Astrocyte (in vitro differentiated cells and primary cell): ENCODE measurements at regions not wholly inside any gene's neighbourhood (a gene's known extent, or its start where the extent isn't known, plus 50 kb on each side); places are given as distances from the start of the nearest gene placed in this dataset.

Experiments
- DNase-seq: peaks from one replicate; pipeline ENCODE4 v3.0.0-alpha.2; 2010; ENCODE audit warnings: low read depth
- FAIRE-seq: peaks from 2 replicates; lab custom pipeline; 2011; peaks lifted over from hg19 to GRCh38; lab: Jason Lieb, UNC
- H2AFZ ChIP-seq: 2 replicates; pipeline ENCODE4 v1.6.0; 2012; ENCODE audit warnings: low read depth, low read length, inconsistent platforms
- H3K27ac ChIP-seq: 2 replicates; pipeline ENCODE4 v1.5.1; 2011; ENCODE audit warnings: low read depth, low read length, inconsistent platforms
- H3K27me3 ChIP-seq: 2 replicates; pipeline ENCODE4 v1.6.0; 2011; ENCODE audit warnings: low read length, inconsistent platforms; ENCODE audit not compliant: insufficient read depth
- H3K36me3 ChIP-seq: 2 replicates; pipeline ENCODE4 v1.5.1; 2011; ENCODE audit warnings: low read length, inconsistent platforms; ENCODE audit not compliant: insufficient read depth
- H3K4me1 ChIP-seq: 2 replicates; pipeline ENCODE4 v1.5.1; 2011; ENCODE audit warnings: low read length, inconsistent platforms; ENCODE audit not compliant: insufficient read depth
- H3K4me2 ChIP-seq: 2 replicates; pipeline ENCODE4 v1.6.0; 2012; ENCODE audit warnings: low read length, inconsistent platforms
- H3K4me3 ChIP-seq: 2 replicates; pipeline ENCODE4 v1.5.1; 2011; ENCODE audit warnings: low read depth, mild to moderate bottlenecking, low read length, inconsistent platforms; ENCODE audit not compliant: insufficient read depth
- H3K79me2 ChIP-seq: 2 replicates; pipeline ENCODE4 v1.6.0; 2012; ENCODE audit warnings: mild to moderate bottlenecking, low read length, inconsistent platforms; ENCODE audit not compliant: insufficient read depth
- H3K9ac ChIP-seq: 2 replicates; pipeline ENCODE4 v1.6.0; 2012; ENCODE audit warnings: mild to moderate bottlenecking, low read length, inconsistent platforms
- H3K9me3 ChIP-seq: 2 replicates; pipeline ENCODE4 v1.5.1; 2012; ENCODE audit warnings: low read depth, mild to moderate bottlenecking, low read length, inconsistent platforms; ENCODE audit not compliant: insufficient read depth
- H4K20me1 ChIP-seq: 2 replicates; pipeline ENCODE4 v1.6.0; 2012; ENCODE audit warnings: low read length, inconsistent platforms; ENCODE audit not compliant: insufficient read depth
- H3K27ac Mint-ChIP-seq: one replicate; pipeline ENCODE4 v1.8.0; 2021; ENCODE audit warnings: mild to moderate bottlenecking, mixed read lengths; ENCODE audit not compliant: unreplicated experiment
- H3K27me3 Mint-ChIP-seq: one replicate; pipeline ENCODE4 v1.8.0; 2021; ENCODE audit warnings: low read depth, mixed read lengths; ENCODE audit not compliant: unreplicated experiment
- H3K36me3 Mint-ChIP-seq: one replicate; pipeline ENCODE4 v1.8.0; 2021; ENCODE audit warnings: low read depth, mixed read lengths; ENCODE audit not compliant: unreplicated experiment
- H3K4me1 Mint-ChIP-seq: one replicate; pipeline ENCODE4 v1.8.0; 2021; ENCODE audit warnings: low read depth, mixed read lengths; ENCODE audit not compliant: unreplicated experiment
- H3K4me3 Mint-ChIP-seq: one replicate; pipeline ENCODE4 v1.8.0; 2021; ENCODE audit warnings: mild to moderate bottlenecking, moderate library complexity, mixed read lengths; ENCODE audit not compliant: unreplicated experiment
- H3K9me3 Mint-ChIP-seq: one replicate; pipeline ENCODE4 v1.8.0; 2021; ENCODE audit warnings: mild to moderate bottlenecking, mixed read lengths; ENCODE audit not compliant: unreplicated experiment
- CTCF ChIP-seq: IDR thresholded peaks from 2 replicates; pipeline ENCODE4 v1.5.1; 2011; ENCODE audit warnings: low read depth, mild to moderate bottlenecking, inconsistent platforms, low read length, moderate library complexity; ENCODE audit not compliant: insufficient read depth
- EZH2 ChIP-seq: IDR thresholded peaks from 2 replicates; pipeline ENCODE4 v1.6.1; 2012; ENCODE audit warnings: mild to moderate bottlenecking, low read length, inconsistent platforms; ENCODE audit not compliant: insufficient read depth

GRCh38 chr6:61200444-61200843 is 1085.6 kb downstream of the KHDRBS2 start:
- H3K36me3 Mint-ChIP-seq, result no peaks in the 10 kb centered on the region
- Histone ChIP-seq H3K36me3 (no peaks in the 10 kb centered on the region), H3K4me3 (no peak overlapping the region), H3K79me2 (no peaks in the 10 kb centered on the region), H3K27me3 (no peaks in the 10 kb centered on the region), H4K20me1 (no peaks in the 10 kb centered on the region), H3K27ac (no peak overlapping the region), H3K4me2 (no peak overlapping the region), H2AFZ (no peak overlapping the region), H3K9ac (no peak overlapping the region), H3K4me1 (no peaks in the 10 kb centered on the region), H3K9me3 (peaks cover 18% of the 10 kb centered on the region)
- H3K4me1 Mint-ChIP-seq, result no peaks in the 10 kb centered on the region
- H3K27me3 Mint-ChIP-seq, result no peaks in the 10 kb centered on the region
- H3K4me3 Mint-ChIP-seq, result no peak overlapping the region
- DNase-seq (no peak), FAIRE-seq (no peak)
- peaks cover 17% of the 10 kb centered on the region for H3K9me3 Mint-ChIP-seq
- no peak for TF ChIP-seq EZH2
- no peak for TF ChIP-seq CTCF
- no peak overlapping the region for H3K27ac Mint-ChIP-seq

- no peaks in the 10 kb centered on the region for H3K4me1 ChIP-seq
- Mint-ChIP-seq H3K4me3 (no peak overlapping the region), H3K27ac (no peak overlapping the region), H3K9me3 (peaks cover 5% of the 10 kb centered on the region), H3K27me3 (no peaks in the 10 kb centered on the region), H3K36me3 (no peaks in the 10 kb centered on the region), H3K4me1 (no peaks in the 10 kb centered on the region)
- no peak overlapping the region for H3K27ac ChIP-seq
- H2AFZ ChIP-seq, result no peak overlapping the region
- no peak overlapping the region for H3K4me2 ChIP-seq
- no peak overlapping the region for H3K4me3 ChIP-seq
- DNase-seq (no peak), FAIRE-seq (no peak)
- TF ChIP-seq EZH2 (no peak), CTCF (no peak)
- no peaks in the 10 kb centered on the region for H3K79me2 ChIP-seq
- no peak overlapping the region for H3K9ac ChIP-seq
- H3K27me3 ChIP-seq, result no peaks in the 10 kb centered on the region
- no peaks in the 10 kb centered on the region for H4K20me1 ChIP-seq
- H3K9me3 ChIP-seq, result no peaks in the 10 kb centered on the region
- H3K36me3 ChIP-seq, result no peaks in the 10 kb centered on the region
Observed at GRCh38 chr6:61193771-61194170, 1092.3 kb downstream of the KHDRBS2 start.

- Mint-ChIP-seq H3K4me3 (no peak overlapping the region), H3K27ac (no peak overlapping the region), H3K27me3 (no peaks in the 10 kb centered on the region), H3K9me3 (peaks cover 6% of the 10 kb centered on the region), H3K36me3 (no peaks in the 10 kb centered on the region), H3K4me1 (no peaks in the 10 kb centered on the region)
- Histone ChIP-seq H2AFZ (no peak overlapping the region), H3K9ac (no peak overlapping the region), H3K79me2 (no peaks in the 10 kb centered on the region), H3K9me3 (no peaks in the 10 kb centered on the region), H3K27me3 (no peaks in the 10 kb centered on the region), H3K4me1 (no peaks in the 10 kb centered on the region), H3K4me3 (no peak overlapping the region), H4K20me1 (no peaks in the 10 kb centered on the region), H3K4me2 (no peak overlapping the region), H3K27ac (no peak overlapping the region), H3K36me3 (no peaks in the 10 kb centered on the region)
- FAIRE-seq (no peak), DNase-seq (no peak)
- TF ChIP-seq EZH2 (no peak), CTCF (no peak)
Observed at GRCh38 chr6:61192610-61193009, 1093.4 kb downstream of the KHDRBS2 start.
